ENCODE measurements at regions not wholly inside any gene's neighbourhood (a gene's known extent, or its start where the extent isn't known, plus 50 kb on each side); places are given as distances from the start of the nearest gene placed in this dataset.
A peak's percentile ranks its signal among the peaks of the same experiment; 100 is the strongest.

DNA sequence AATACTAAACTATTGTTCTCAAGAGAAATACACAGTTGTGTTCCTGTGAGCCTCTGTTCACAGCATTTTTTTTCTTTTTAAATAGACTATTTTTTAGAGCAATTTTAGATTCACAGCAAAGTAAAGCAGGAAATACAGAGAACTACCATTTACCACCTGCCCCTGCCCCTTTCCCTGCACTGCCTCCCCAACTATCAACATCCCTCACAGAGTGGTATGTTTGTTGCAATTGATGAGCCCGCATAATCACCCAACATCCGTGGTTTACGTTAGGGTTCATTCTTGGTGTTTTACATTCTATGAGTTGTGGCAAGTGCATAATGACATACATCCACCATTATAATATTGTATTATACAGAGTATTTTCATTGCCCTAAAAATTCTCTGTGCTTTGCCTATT lies 71.6 kb upstream of the TNFAIP3 start:
- TF ChIP-seq, protein P1, sequence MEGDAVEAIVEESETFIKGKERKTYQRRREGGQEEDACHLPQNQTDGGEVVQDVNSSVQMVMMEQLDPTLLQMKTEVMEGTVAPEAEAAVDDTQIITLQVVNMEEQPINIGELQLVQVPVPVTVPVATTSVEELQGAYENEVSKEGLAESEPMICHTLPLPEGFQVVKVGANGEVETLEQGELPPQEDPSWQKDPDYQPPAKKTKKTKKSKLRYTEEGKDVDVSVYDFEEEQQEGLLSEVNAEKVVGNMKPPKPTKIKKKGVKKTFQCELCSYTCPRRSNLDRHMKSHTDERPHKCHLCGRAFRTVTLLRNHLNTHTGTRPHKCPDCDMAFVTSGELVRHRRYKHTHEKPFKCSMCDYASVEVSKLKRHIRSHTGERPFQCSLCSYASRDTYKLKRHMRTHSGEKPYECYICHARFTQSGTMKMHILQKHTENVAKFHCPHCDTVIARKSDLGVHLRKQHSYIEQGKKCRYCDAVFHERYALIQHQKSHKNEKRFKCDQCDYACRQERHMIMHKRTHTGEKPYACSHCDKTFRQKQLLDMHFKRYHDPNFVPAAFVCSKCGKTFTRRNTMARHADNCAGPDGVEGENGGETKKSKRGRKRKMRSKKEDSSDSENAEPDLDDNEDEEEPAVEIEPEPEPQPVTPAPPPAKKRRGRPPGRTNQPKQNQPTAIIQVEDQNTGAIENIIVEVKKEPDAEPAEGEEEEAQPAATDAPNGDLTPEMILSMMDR (IDR thresholded peaks at IDR 0.05; ENCODE audit: unreplicated experiment): no peak
- Mint-ChIP-seq H3K36me3 (ENCODE audit: low read depth, unreplicated experiment) (no peaks in the 10 kb centered on the region), H3K4me3 (ENCODE audit: unreplicated experiment) (no peak overlapping the region), H3K9me3 (ENCODE audit: unreplicated experiment) (no peaks in the 10 kb centered on the region), H3K27me3 (ENCODE audit: unreplicated experiment) (peaks cover 1% of the 10 kb centered on the region), H3K27ac (ENCODE audit: unreplicated experiment) (no peak overlapping the region), H3K4me1 (ENCODE audit: unreplicated experiment) (peaks cover 30% of the 10 kb centered on the region)
- no peak for DNase-seq (ENCODE audit: low spot score)

DNA sequence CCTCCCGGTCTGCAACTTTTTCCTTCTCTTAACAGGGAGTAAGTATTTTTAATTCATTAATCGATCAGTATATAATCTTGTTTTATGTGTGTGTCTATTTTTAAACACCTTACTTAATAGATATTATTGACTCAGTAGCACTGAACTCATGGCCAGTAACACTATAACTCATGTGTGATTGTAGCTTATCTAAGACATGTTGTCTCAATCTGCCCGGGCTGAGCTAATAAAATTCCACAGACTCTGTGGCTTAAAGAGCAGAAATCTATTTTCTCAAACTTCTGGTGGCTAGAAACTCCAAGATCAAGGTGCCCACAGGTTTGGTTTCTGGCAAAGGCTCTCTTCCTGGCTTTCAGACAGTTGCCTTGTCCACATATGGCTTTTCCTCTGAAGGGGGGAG lies 68.8 kb upstream of the TNFAIP3 start:
- DNase-seq (ENCODE audit: low spot score): no peak
- H3K27ac Mint-ChIP-seq (ENCODE audit: unreplicated experiment): no peak overlapping the region
- peaks cover 33% of the 10 kb centered on the region for H3K4me1 Mint-ChIP-seq (ENCODE audit: unreplicated experiment)
- peaks cover 1% of the 10 kb centered on the region for H3K27me3 Mint-ChIP-seq (ENCODE audit: unreplicated experiment)
- H3K9me3 Mint-ChIP-seq (ENCODE audit: unreplicated experiment): no peaks in the 10 kb centered on the region
- no peaks in the 10 kb centered on the region for H3K36me3 Mint-ChIP-seq (ENCODE audit: low read depth, unreplicated experiment)
- no peak overlapping the region for H3K4me3 Mint-ChIP-seq (ENCODE audit: unreplicated experiment)
- TF ChIP-seq, protein P1 (IDR thresholded peaks at IDR 0.05; ENCODE audit: unreplicated experiment): no peak

DNA sequence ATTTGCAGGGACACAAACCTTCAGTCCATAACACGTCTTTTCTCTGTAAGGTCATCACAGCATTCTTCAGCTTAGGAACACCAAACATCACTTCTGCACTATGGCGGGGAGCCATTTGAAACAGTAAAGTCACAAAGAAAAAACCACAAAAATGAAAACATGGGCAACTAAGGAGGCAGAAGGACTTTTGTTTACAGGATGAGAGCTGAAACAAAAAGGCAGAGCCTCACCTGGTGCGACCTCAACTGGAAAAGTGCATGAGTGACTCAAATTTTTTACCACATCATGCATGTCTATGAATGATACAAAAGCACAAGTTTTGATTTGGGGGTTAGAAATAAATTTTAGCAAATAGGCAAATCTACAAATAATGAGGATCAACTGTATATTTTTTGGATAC lies 68.2 kb upstream of the TNFAIP3 start:
- peaks cover 2% of the 10 kb centered on the region for H3K27me3 Mint-ChIP-seq (ENCODE audit: unreplicated experiment)
- peaks cover 31% of the 10 kb centered on the region for H3K4me1 Mint-ChIP-seq (ENCODE audit: unreplicated experiment)
- H3K27ac Mint-ChIP-seq (ENCODE audit: unreplicated experiment): no peak overlapping the region
- TF ChIP-seq, protein P1 (IDR thresholded peaks at IDR 0.05; ENCODE audit: unreplicated experiment): no peak
- H3K36me3 Mint-ChIP-seq (ENCODE audit: low read depth, unreplicated experiment): no peaks in the 10 kb centered on the region
- no peaks in the 10 kb centered on the region for H3K9me3 Mint-ChIP-seq (ENCODE audit: unreplicated experiment)
- DNase-seq (ENCODE audit: low spot score): no peak
- H3K4me3 Mint-ChIP-seq (ENCODE audit: unreplicated experiment): no peak overlapping the region

DNA sequence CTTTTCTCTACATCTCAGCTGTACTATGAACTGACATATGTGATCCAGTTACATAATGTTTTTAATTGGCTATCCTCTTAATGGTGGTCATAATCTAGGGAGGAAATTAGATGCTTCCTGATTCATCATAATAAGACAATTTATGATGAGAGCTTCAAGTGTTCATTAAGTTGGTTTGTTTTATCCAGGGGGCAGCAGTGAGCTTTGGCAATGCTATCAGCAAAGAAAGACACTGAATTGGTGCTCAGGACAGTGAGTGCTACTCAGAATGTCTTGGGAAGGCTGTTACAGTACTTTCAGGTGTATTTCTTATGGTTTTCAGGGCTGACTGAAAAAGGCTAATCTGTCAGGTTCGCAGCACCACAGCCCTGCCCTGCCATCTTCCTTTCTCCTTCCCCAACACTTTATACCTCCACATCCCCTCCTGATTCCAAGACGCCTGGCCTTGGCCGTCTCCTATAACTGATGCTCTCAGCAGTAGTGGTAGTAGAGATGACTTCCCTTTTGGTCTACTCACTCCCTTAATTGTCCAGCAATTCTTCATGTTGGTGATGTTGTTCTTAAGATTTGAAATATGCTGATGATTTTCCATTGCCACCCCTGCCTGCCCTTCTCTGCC lies 67.0 kb upstream of the TNFAIP3 start:
- TF ChIP-seq, protein P1 (IDR thresholded peaks at IDR 0.05; ENCODE audit: unreplicated experiment): no peak
- DNase-seq (ENCODE audit: low spot score): no peak

DNA sequence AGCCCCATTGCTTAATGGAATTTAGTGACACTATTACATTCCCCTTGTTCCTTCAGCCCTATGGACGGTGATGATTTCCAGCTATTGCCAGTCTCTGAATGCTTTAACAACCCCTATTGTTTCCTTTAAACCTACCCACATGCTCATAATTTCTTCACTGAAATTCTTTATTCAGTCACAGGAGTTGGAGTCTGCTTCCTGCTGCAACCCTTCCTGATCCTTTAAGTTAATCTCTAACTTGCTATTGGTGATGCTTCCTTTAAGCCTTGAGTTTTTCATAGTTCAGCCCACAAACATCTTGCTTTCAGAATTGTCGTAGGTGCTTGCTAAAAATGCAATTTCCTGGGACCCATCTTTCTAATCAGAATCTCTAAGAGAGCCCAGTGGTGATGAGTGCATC lies 66.3 kb upstream of the TNFAIP3 start:
- Mint-ChIP-seq H3K27me3 (ENCODE audit: unreplicated experiment) (peaks cover 2% of the 10 kb centered on the region), H3K4me3 (ENCODE audit: unreplicated experiment) (no peak overlapping the region), H3K4me1 (ENCODE audit: unreplicated experiment) (peaks cover 14% of the 10 kb centered on the region), H3K27ac (ENCODE audit: unreplicated experiment) (peak overlapping the region; percentile 50), H3K36me3 (ENCODE audit: low read depth, unreplicated experiment) (no peaks in the 10 kb centered on the region), H3K9me3 (ENCODE audit: unreplicated experiment) (no peaks in the 10 kb centered on the region)
- TF ChIP-seq, protein P1 (IDR thresholded peaks at IDR 0.05; ENCODE audit: unreplicated experiment): no peak
- no peak for DNase-seq (ENCODE audit: low spot score)

More for the DNA sequence above, 67.0 kb upstream of the TNFAIP3 start:
- Mint-ChIP-seq H3K4me3 (ENCODE audit: unreplicated experiment) (no peak overlapping the region), H3K4me1 (ENCODE audit: unreplicated experiment) (peaks cover 19% of the 10 kb centered on the region), H3K27ac (ENCODE audit: unreplicated experiment) (no peak overlapping the region), H3K36me3 (ENCODE audit: low read depth, unreplicated experiment) (no peaks in the 10 kb centered on the region), H3K27me3 (ENCODE audit: unreplicated experiment) (peaks cover 2% of the 10 kb centered on the region), H3K9me3 (ENCODE audit: unreplicated experiment) (no peaks in the 10 kb centered on the region)

Data from endothelial cell (in vitro differentiated cells).